Smooth muscle cell (in vitro differentiated cells): ENCODE measurements at regions not wholly inside any gene's neighbourhood (a gene's known extent, or its start where the extent isn't known, plus 50 kb on each side); places are given as distances from the start of the nearest gene placed in this dataset.

ENCODE experiments used
- DNase-seq: peaks from one replicate; lab custom pipeline; 2025; ENCODE audit not compliant: unreplicated experiment; lab: John Stamatoyannopoulos, UW
- H2AFZ ChIP-seq: fragments of 200-600 bp; sonication (generic); 2 replicates; pipeline ENCODE4 v1.6.0; 2016; ENCODE audit warnings: antibody characterized with exemption, low read depth, mild to moderate bottlenecking
- H3F3A ChIP-seq: fragments of 200-600 bp; sonication (generic); 2 replicates; pipeline ENCODE4 v1.6.0; 2017; ENCODE audit warnings: antibody characterized with exemption, low read depth
- H3K27ac ChIP-seq: fragments of 200-600 bp; sonication (generic); 2 replicates; pipeline ENCODE4 v1.5.1; 2016; ENCODE audit warnings: low read depth, mild to moderate bottlenecking
- H3K27me3 ChIP-seq: fragments of 200-600 bp; sonication (generic); 2 replicates; pipeline ENCODE4 v1.6.1; 2016; ENCODE audit warnings: low read depth, mild to moderate bottlenecking
- H3K36me3 ChIP-seq: fragments of 200-600 bp; sonication (generic); 2 replicates; pipeline ENCODE4 v1.5.1; 2016; ENCODE audit warnings: low read depth
- H3K4me1 ChIP-seq: fragments of 200-600 bp; sonication (generic); 2 replicates; pipeline ENCODE4 v1.5.1; 2016; ENCODE audit warnings: low read depth
- H3K4me2 ChIP-seq: fragments of 200-600 bp; sonication (generic); 2 replicates; pipeline ENCODE4 v1.6.0; 2016; ENCODE audit warnings: mild to moderate bottlenecking
- H3K4me3 ChIP-seq: fragments of 200-600 bp; sonication (generic); 2 replicates; pipeline ENCODE4 v1.5.1; 2016; ENCODE audit warnings: mild to moderate bottlenecking
- H3K79me2 ChIP-seq: fragments of 200-600 bp; sonication (generic); 2 replicates; pipeline ENCODE4 v1.6.0; 2016; ENCODE audit warnings: low read depth, mild to moderate bottlenecking
- H3K9ac ChIP-seq: fragments of 200-600 bp; sonication (generic); 2 replicates; pipeline ENCODE4 v1.6.0; 2016; ENCODE audit warnings: low read depth
- H3K9me3 ChIP-seq: fragments of 200-600 bp; sonication (generic); replicated peaks from 2 replicates; pipeline ENCODE4 v1.5.1; 2016; ENCODE audit warnings: low read depth
- H4K20me1 ChIP-seq: fragments of 200-600 bp; sonication (generic); 2 replicates; pipeline ENCODE4 v1.6.0; 2016; ENCODE audit warnings: low read depth
- CTCF ChIP-seq: fragments of 200-600 bp; sonication (generic); IDR thresholded peaks from 2 replicates; pipeline ENCODE4 v1.5.1; 2017; ENCODE audit warnings: borderline replicate concordance, mild to moderate bottlenecking, antibody characterized with exemption; ENCODE audit not compliant: insufficient read depth, poor library complexity, severe bottlenecking
- WGBS: methylation state at CpG from one replicate; pipeline ENCODE4 v1.1.7; 2016; ENCODE audit warnings: low lambda C conversion rate; 5-methylcytosine and 5-hydroxymethylcytosine counted together

- Histone ChIP-seq H3K79me2 (no peaks in the 10 kb centered on the region), H3K9me3 (no peaks in the 10 kb centered on the region), H2AFZ (no peak overlapping the region), H3F3A (no peaks in the 10 kb centered on the region), H3K4me2 (no peak overlapping the region), H4K20me1 (no peaks in the 10 kb centered on the region), H3K36me3 (no peaks in the 10 kb centered on the region), H3K27me3 (no peaks in the 10 kb centered on the region), H3K4me3 (no peak overlapping the region), H3K9ac (no peak overlapping the region), H3K27ac (no peak overlapping the region), H3K4me1 (no peaks in the 10 kb centered on the region)
- no peak for TF ChIP-seq CTCF
- DNase-seq, result no peak
- WGBS, result 71% methylated on average over 1 of the region's 1 CpG
Observed at GRCh38 chr5:99674101-99674500, 745.3 kb upstream of the CHD1 start.

- no peak for DNase-seq
- Histone ChIP-seq H3F3A (no peaks in the 10 kb centered on the region), H3K79me2 (no peaks in the 10 kb centered on the region), H3K27ac (no peak overlapping the region), H4K20me1 (no peaks in the 10 kb centered on the region), H3K9me3 (no peaks in the 10 kb centered on the region), H3K36me3 (no peaks in the 10 kb centered on the region), H3K27me3 (no peaks in the 10 kb centered on the region), H3K4me3 (no peak overlapping the region), H3K9ac (no peak overlapping the region), H3K4me2 (no peak overlapping the region), H3K4me1 (no peaks in the 10 kb centered on the region), H2AFZ (no peak overlapping the region)
- no peak for TF ChIP-seq CTCF
Observed at GRCh38 chr5:99664972-99665371, 736.2 kb upstream of the CHD1 start.

- no peaks in the 10 kb centered on the region for H3K79me2 ChIP-seq
Observed at GRCh38 chr5:99651298-99651697, 722.5 kb upstream of the CHD1 start.

More at GRCh38 chr5:99651298-99651697, 722.5 kb upstream of the CHD1 start:
- no peak for TF ChIP-seq CTCF
- Histone ChIP-seq H2AFZ (no peak overlapping the region), H3K9me3 (no peaks in the 10 kb centered on the region), H3K9ac (no peak overlapping the region), H3K36me3 (no peaks in the 10 kb centered on the region), H3F3A (no peaks in the 10 kb centered on the region), H3K4me1 (no peaks in the 10 kb centered on the region), H3K4me2 (no peak overlapping the region), H3K4me3 (no peak overlapping the region), H3K27me3 (no peaks in the 10 kb centered on the region), H4K20me1 (no peaks in the 10 kb centered on the region), H3K27ac (no peak overlapping the region)
- DNase-seq, result no peak
